Fibroblast of skin of abdomen (primary cell): ENCODE measurements at regions not wholly inside any gene's neighbourhood (a gene's known extent, or its start where the extent isn't known, plus 50 kb on each side); places are given as distances from the start of the nearest gene placed in this dataset.

Experiments used
- DNase-seq: peaks from one replicate; pipeline ENCODE4 v3.0.0-alpha.2; 2013

GRCh38 chr1:239736479-239736878 lies 350.1 kb downstream of the CHRM3 start:
- no peak for DNase-seq

GRCh38 chr1:239739375-239739774 lies 352.3 kb upstream of the FMN2 start:
- no peak for DNase-seq

- DNase-seq = no peak
These were observed 351.8 kb upstream of the FMN2 start for GRCh38 chr1:239739919-239740318.

GRCh38 chr1:239742416-239743109 lies 349.1 kb upstream of the FMN2 start:
- peak; percentile 49 for DNase-seq

GRCh38 chr1:239744851-239745250 lies 346.8 kb upstream of the FMN2 start:
- DNase-seq = no peak

GRCh38 chr1:239755107-239755912 lies 336.4 kb upstream of the FMN2 start:
- no peak for DNase-seq

GRCh38 chr1:239757716-239758115 lies 334.0 kb upstream of the FMN2 start:
- DNase-seq = peak; percentile 24

- DNase-seq = no peak
These were observed 332.9 kb upstream of the FMN2 start for GRCh38 chr1:239758756-239759155.

- no peak for DNase-seq
These were observed 330.2 kb upstream of the FMN2 start for GRCh38 chr1:239761509-239761908.

- no peak for DNase-seq
These were observed 327.8 kb upstream of the FMN2 start for GRCh38 chr1:239763850-239764249.

- no peak for DNase-seq
These were observed 327.1 kb upstream of the FMN2 start for GRCh38 chr1:239764546-239764945.

- no peak for DNase-seq
These were observed 326.5 kb upstream of the FMN2 start for GRCh38 chr1:239765163-239765562.

- DNase-seq = no peak
These were observed 320.1 kb upstream of the FMN2 start for GRCh38 chr1:239771550-239771949.

- DNase-seq = no peak
These were observed 319.2 kb upstream of the FMN2 start for GRCh38 chr1:239772446-239772845.

GRCh38 chr1:239775466-239775865 lies 316.2 kb upstream of the FMN2 start:
- no peak for DNase-seq

GRCh38 chr1:239778208-239778813 lies 313.4 kb upstream of the FMN2 start:
- no peak for DNase-seq

- DNase-seq = no peak
These were observed 311.7 kb upstream of the FMN2 start for GRCh38 chr1:239779962-239780361.

GRCh38 chr1:239784896-239785295 lies 306.8 kb upstream of the FMN2 start:
- no peak for DNase-seq

GRCh38 chr1:239785576-239785975 lies 306.1 kb upstream of the FMN2 start:
- DNase-seq = no peak

GRCh38 chr1:239786464-239786863 lies 305.2 kb upstream of the FMN2 start:
- DNase-seq = no peak

GRCh38 chr1:239792157-239792556 lies 299.5 kb upstream of the FMN2 start:
- DNase-seq = no peak

GRCh38 chr1:239795304-239795703 lies 296.4 kb upstream of the FMN2 start:
- no peak for DNase-seq

GRCh38 chr1:239799617-239800016 lies 292.1 kb upstream of the FMN2 start:
- DNase-seq = no peak

- no peak for DNase-seq
These were observed 290.8 kb upstream of the FMN2 start for GRCh38 chr1:239800861-239801260.
